IMR-90 (cell line): ENCODE measurements at regions not wholly inside any gene's neighbourhood (a gene's known extent, or its start where the extent isn't known, plus 50 kb on each side); places are given as distances from the start of the nearest gene placed in this dataset.

Experiments
- ATAC-seq: fragments of 200-7000 bp; cut with Tn5 transposase; 2 replicates; pipeline ENCODE4 v1.9.1; 2020; ENCODE audit warnings: low read depth, mild to moderate bottlenecking, moderate library complexity
- BruUV-seq: library from RNA; stranded (reverse); fragments of 400-500 nt; replicated peaks from 2 replicates; lab custom pipeline; 2021; lab: Mats Ljungman, UMichigan
- CTCF ChIA-PET: fragments of 300-600 bp; formaldehyde crosslinking; extraction: SDS; loops from one replicate; lab custom pipeline; 2021; ENCODE audit warnings: antibody characterized with exemption; lab: Yijun Ruan, JAX
- POLR2A ChIA-PET: fragments of 300-600 bp; sonication (Branson Sonifier 250); formaldehyde crosslinking; loops from one replicate; lab custom pipeline; 2022; ENCODE audit warnings: antibody characterized with exemption; ENCODE audit not compliant: unreplicated experiment; lab: Charles Lee
- DNase-seq: peaks from one replicate; pipeline ENCODE4 v3.0.0; 2013
- H2AFZ ChIP-seq: replicated peaks from 2 replicates; pipeline ENCODE3; 2013; ENCODE audit warnings: low read length, mild to moderate bottlenecking; ENCODE audit not compliant: poor library complexity
- H2AK5ac ChIP-seq: 2 replicates; pipeline ENCODE4 v1.6.1; 2013; ENCODE audit warnings: low read depth, low read length, inconsistent platforms
- H2AK9ac ChIP-seq: replicated peaks from 2 replicates; pipeline ENCODE3; 2013; ENCODE audit warnings: mild to moderate bottlenecking, low read depth, low read length, moderate library complexity; ENCODE audit not compliant: poor library complexity
- H2BK120ac ChIP-seq: 2 replicates; pipeline ENCODE4 v1.6.1; 2013; ENCODE audit warnings: low read depth, low read length, inconsistent platforms
- H2BK15ac ChIP-seq: 3 replicates; pipeline ENCODE4 v1.6.1; 2013; ENCODE audit warnings: low read depth, low read length, inconsistent platforms
- H2BK20ac ChIP-seq: 2 replicates; pipeline ENCODE4 v1.6.1; 2013; ENCODE audit warnings: low read depth, mild to moderate bottlenecking, inconsistent platforms, low read length, moderate library complexity
- H2BK5ac ChIP-seq: 2 replicates; pipeline ENCODE4 v1.6.1; 2013; ENCODE audit warnings: mild to moderate bottlenecking, low read depth, low read length, inconsistent platforms; ENCODE audit not compliant: poor library complexity, severe bottlenecking
- H3K14ac ChIP-seq: replicated peaks from 2 replicates; pipeline ENCODE4 v1.6.1; 2013; ENCODE audit warnings: low read depth, low read length, inconsistent platforms
- H3K18ac ChIP-seq: 2 replicates; pipeline ENCODE4 v1.6.1; 2013; ENCODE audit warnings: low read depth, low read length, control low read depth
- H3K23ac ChIP-seq: 2 replicates; pipeline ENCODE4 v1.6.1; 2013; ENCODE audit warnings: low read depth, low read length, inconsistent platforms
- H3K27ac ChIP-seq: 2 replicates; pipeline ENCODE4 v1.5.1; 2013; ENCODE audit warnings: mild to moderate bottlenecking, control low read depth, low read length; ENCODE audit not compliant: insufficient read depth
- H3K27me3 ChIP-seq: 2 replicates; pipeline ENCODE4 v1.6.1; 2013; ENCODE audit warnings: low read length; ENCODE audit not compliant: control insufficient read depth, insufficient read depth
- H3K36me3 ChIP-seq: 2 replicates; pipeline ENCODE4 v1.6.1; 2013; ENCODE audit warnings: low read length, mixed read lengths; ENCODE audit not compliant: control insufficient read depth, insufficient read depth
- H3K4ac ChIP-seq: 2 replicates; pipeline ENCODE4 v1.6.1; 2013; ENCODE audit warnings: low read depth, low read length, inconsistent platforms
- H3K4me1 ChIP-seq: 2 replicates; pipeline ENCODE4 v1.6.1; 2013; ENCODE audit warnings: low read length, mixed read lengths; ENCODE audit not compliant: control insufficient read depth, insufficient read depth
- H3K4me2 ChIP-seq: 2 replicates; pipeline ENCODE4 v1.6.1; 2013; ENCODE audit warnings: low read depth, mild to moderate bottlenecking, control low read depth, low read length, moderate library complexity
- H3K4me3 ChIP-seq: 2 replicates; pipeline ENCODE4 v1.5.1; 2013; ENCODE audit warnings: low read depth, mild to moderate bottlenecking, control low read depth, low read length, moderate library complexity; ENCODE audit not compliant: insufficient read depth
- H3K56ac ChIP-seq: 2 replicates; pipeline ENCODE4 v1.6.1; 2013; ENCODE audit warnings: low read length, inconsistent platforms; ENCODE audit not compliant: insufficient read depth; ENCODE audit errors: extremely low read depth
- H3K79me1 ChIP-seq, 2 experiments: 2 replicates each; pipeline ENCODE4 v1.6.1; 2013; ENCODE audit warnings: low read length in 2 of 2, inconsistent platforms in 1 of 2, low read depth in 1 of 2
- H3K9ac ChIP-seq: 2 replicates; pipeline ENCODE4 v1.6.1; 2013; ENCODE audit warnings: low read depth, low read length, control low read depth
- H3K9me1 ChIP-seq: 2 replicates; pipeline ENCODE4 v1.6.1; 2013; ENCODE audit warnings: low read length, inconsistent platforms; ENCODE audit not compliant: insufficient read depth
- H3K9me3 ChIP-seq: 2 replicates; pipeline ENCODE4 v1.6.1; 2013; ENCODE audit warnings: low read length; ENCODE audit not compliant: control insufficient read depth, insufficient read depth
- H4K20me1 ChIP-seq: 2 replicates; pipeline ENCODE4 v1.6.1; 2013; ENCODE audit warnings: low read length, inconsistent platforms; ENCODE audit not compliant: insufficient read depth
- H4K5ac ChIP-seq: 2 replicates; pipeline ENCODE4 v1.6.1; 2013; ENCODE audit warnings: mild to moderate bottlenecking, low read depth, low read length, control low read depth
- H4K8ac ChIP-seq, 2 experiments: 2 replicates each; pipeline ENCODE4 v1.6.1; 2013; ENCODE audit warnings: low read depth in 2 of 2, low read length in 2 of 2, control low read depth in 1 of 2, inconsistent platforms in 1 of 2
- H4K91ac ChIP-seq: 2 replicates; pipeline ENCODE4 v1.6.1; 2013; ENCODE audit warnings: low read depth, low read length, inconsistent platforms; ENCODE audit not compliant: insufficient read depth
- BHLHE40 ChIP-seq: fragments of 150-350 bp; IDR thresholded peaks from 2 replicates; pipeline ENCODE4 v1.6.1; 2016; ENCODE audit warnings: mild to moderate bottlenecking, low read depth, low read length
- CTCF ChIP-seq: conservative IDR thresholded peaks from 2 replicates; pipeline ENCODE4 v1.5.1; 2012; ENCODE audit warnings: mild to moderate bottlenecking, low read depth, low read length, improper control_type of control experiment
- POLR2A ChIP-seq: IDR thresholded peaks from 2 replicates; pipeline ENCODE4 v1.6.1; 2012; ENCODE audit warnings: mild to moderate bottlenecking, low read depth, low read length
- RCOR1 ChIP-seq: IDR thresholded peaks from 2 replicates; pipeline ENCODE4 v1.6.1; 2012; ENCODE audit warnings: mild to moderate bottlenecking, low read length, improper control_type of control experiment; ENCODE audit not compliant: insufficient replicate concordance
- USF2 ChIP-seq: fragments of 150-350 bp; IDR thresholded peaks from 2 replicates; pipeline ENCODE4 v1.6.1; 2017; ENCODE audit warnings: mild to moderate bottlenecking, antibody characterized with exemption, low read length, low read depth
- WGBS, 2 experiments: methylation state at CpG; one replicate each; pipeline versions ENCODE4 v1.1.5 to v1.1.7; 2013; ENCODE audit warnings: missing lambda C conversion rate in 2 of 2; ENCODE audit not compliant: insufficient read length in 1 of 2; ENCODE audit errors: extremely low coverage in 2 of 2; 5-methylcytosine and 5-hydroxymethylcytosine counted together
- dilution Hi-C: fragments of 300-500 bp; cut with HindIII; formaldehyde crosslinking; loops from one replicate; pipeline ENCODE4 v1.14.3; 2018; ENCODE audit warnings: low sequenced_read_pairs; ENCODE audit not compliant: unreplicated experiment
- in situ Hi-C: fragments of 300-500 bp; cut with MboI; formaldehyde crosslinking; loops from 3 replicates; pipeline ENCODE4 v1.14.3; 2019; ENCODE audit warnings: low sequenced_read_pairs, inconsistent platforms, mixed read lengths
- intact Hi-C: fragments of 100-400 bp; cut with micrococcal nuclease; formaldehyde crosslinking; loops from 2 replicates; pipeline ENCODE4 v1.10.0; 2022

- ATAC-seq (no peak), DNase-seq (no peak)
- ChIA-PET POLR2A (no interaction called here), CTCF (interaction anchor here (0.6 to 0.9 kb wide), 2 partner anchors 109 to 269 kb away, joined by 3 to 7 read pairs; no protein-coding TSS in a partner anchor)
- no peaks in the 10 kb centered on the region for H3K79me1 ChIP-seq
- H2AK9ac ChIP-seq: no peak overlapping the region
- H3K36me3 ChIP-seq: no peaks in the 10 kb centered on the region
- in situ Hi-C loops (loop anchor here (10.0 kb wide), 1 partner anchor 363 kb away; the partner anchor contains the start of gene IGFBP5), dilution Hi-C loops (no loop called here), intact Hi-C loops (no loop called here)
- BruUV-seq: no TSS peak
- peaks cover 4% of the 10 kb centered on the region; the same call in 1 of the 2 replicates for H3K9me1 ChIP-seq
- H3K4ac ChIP-seq: no peak overlapping the region
- no peak overlapping the region for H3K14ac ChIP-seq
- H4K8ac ChIP-seq: no peak overlapping the region
- no peak overlapping the region for H2AK5ac ChIP-seq
- no peaks in the 10 kb centered on the region for H3K9me3 ChIP-seq
- WGBS, 2 experiments: 86% methylated on average over 3 of the region's 3 CpGs; no CpG with 5 or more reads in 1 of the 2 experiments
- H4K20me1 ChIP-seq: no peaks in the 10 kb centered on the region
- H3K4me3 ChIP-seq: no peak overlapping the region
- H3K4me1 ChIP-seq: peaks cover 3% of the 10 kb centered on the region
- H2BK15ac ChIP-seq: no peak overlapping the region; the same call in 2 of the 3 replicates
- no peak overlapping the region for H2BK20ac ChIP-seq
- H3K27ac ChIP-seq: no peak overlapping the region
- H3K56ac ChIP-seq: no peak overlapping the region
- H4K91ac ChIP-seq: no peak overlapping the region
- H3K9ac ChIP-seq: no peak overlapping the region
- H3K18ac ChIP-seq: no peak overlapping the region
- no peak overlapping the region for H2BK5ac ChIP-seq
- no peak overlapping the region for H2BK120ac ChIP-seq
- no peak for TF ChIP-seq USF2
- TF ChIP-seq POLR2A: no peak
- no peak for TF ChIP-seq BHLHE40
- TF ChIP-seq RCOR1: no peak
- TF ChIP-seq CTCF: no peak
- no peak overlapping the region for H3K4me2 ChIP-seq
- no peak overlapping the region for H3K23ac ChIP-seq
- no peak overlapping the region for H2AFZ ChIP-seq
- H4K5ac ChIP-seq: no peak overlapping the region
- H3K27me3 ChIP-seq: no peaks in the 10 kb centered on the region
Measured at GRCh38 chr2:217057773-217058172, 197.9 kb upstream of the TNP1 start.
